ENCODE measurements at regions not wholly inside any gene's neighbourhood (a gene's known extent, or its start where the extent isn't known, plus 50 kb on each side); places are given as distances from the start of the nearest gene placed in this dataset.

GRCh38 chr10:83801983-83802382 lies 337.3 kb upstream of the GHITM start:
- no peaks in the 10 kb centered on the region for H4K20me1 ChIP-seq (ENCODE audit: insufficient read depth)
- no peaks in the 10 kb centered on the region for H3K36me3 ChIP-seq (ENCODE audit: insufficient read depth)
- no peak overlapping the region for H2AFZ ChIP-seq (ENCODE audit: low read depth)
- no peak overlapping the region for H3K27ac ChIP-seq
- no peak for TF ChIP-seq CTCF (conservative IDR thresholded peaks at IDR 0.05; ENCODE audit: low read depth, low read length)
- no peaks in the 10 kb centered on the region for H3K79me2 ChIP-seq (ENCODE audit: insufficient read depth, low read depth)
- H3K9ac ChIP-seq: no peak overlapping the region
- H3K4me1 ChIP-seq (ENCODE audit: low read depth, poor library complexity, severe bottlenecking): no peaks in the 10 kb centered on the region
- no peak overlapping the region for H3K4me3 ChIP-seq (IDR thresholded peaks at IDR 0.05; ENCODE audit: insufficient read depth, low read depth, low read length)
- no peaks in the 10 kb centered on the region for H3K27me3 ChIP-seq (ENCODE audit: insufficient read depth, low read depth)
- no peak overlapping the region for H3K4me2 ChIP-seq

GRCh38 chr10:83806717-83807116 lies 332.6 kb upstream of the GHITM start:
- Histone ChIP-seq H3K27me3 (ENCODE audit: insufficient read depth, low read depth) (no peaks in the 10 kb centered on the region), H3K4me2 (no peak overlapping the region)
- no peak for TF ChIP-seq CTCF (conservative IDR thresholded peaks at IDR 0.05; ENCODE audit: low read depth, low read length)

GRCh38 chr10:83809001-83809400 lies 330.3 kb upstream of the GHITM start:
- H3K36me3 ChIP-seq (ENCODE audit: insufficient read depth): no peaks in the 10 kb centered on the region
- H3K79me2 ChIP-seq (ENCODE audit: insufficient read depth, low read depth): no peaks in the 10 kb centered on the region
- no peak overlapping the region for H3K9ac ChIP-seq
- no peak overlapping the region for H2AFZ ChIP-seq (ENCODE audit: low read depth)
- H3K4me3 ChIP-seq (IDR thresholded peaks at IDR 0.05; ENCODE audit: insufficient read depth, low read depth, low read length): no peak overlapping the region
- H3K4me1 ChIP-seq (ENCODE audit: low read depth, poor library complexity, severe bottlenecking): no peaks in the 10 kb centered on the region
- no peaks in the 10 kb centered on the region for H4K20me1 ChIP-seq (ENCODE audit: insufficient read depth)
- TF ChIP-seq CTCF (conservative IDR thresholded peaks at IDR 0.05; ENCODE audit: low read depth, low read length): no peak
- no peak overlapping the region for H3K4me2 ChIP-seq
- H3K27ac ChIP-seq: no peak overlapping the region
- H3K27me3 ChIP-seq (ENCODE audit: insufficient read depth, low read depth): no peaks in the 10 kb centered on the region

More at GRCh38 chr10:83806717-83807116, 332.6 kb upstream of the GHITM start:
- Histone ChIP-seq H3K36me3 (ENCODE audit: insufficient read depth) (no peaks in the 10 kb centered on the region), H3K27ac (no peak overlapping the region), H4K20me1 (ENCODE audit: insufficient read depth) (no peaks in the 10 kb centered on the region), H3K4me1 (ENCODE audit: low read depth, poor library complexity, severe bottlenecking) (no peaks in the 10 kb centered on the region), H3K9ac (no peak overlapping the region), H3K4me3 (IDR thresholded peaks at IDR 0.05; ENCODE audit: insufficient read depth, low read depth, low read length) (no peak overlapping the region), H3K79me2 (ENCODE audit: insufficient read depth, low read depth) (no peaks in the 10 kb centered on the region), H2AFZ (ENCODE audit: low read depth) (no peak overlapping the region)

- no peaks in the 10 kb centered on the region for H3K4me1 ChIP-seq (ENCODE audit: low read depth, poor library complexity, severe bottlenecking)
- no peaks in the 10 kb centered on the region for H3K27me3 ChIP-seq (ENCODE audit: insufficient read depth, low read depth)
- no peak overlapping the region for H3K4me2 ChIP-seq
- H2AFZ ChIP-seq (ENCODE audit: low read depth): no peak overlapping the region
- H3K4me3 ChIP-seq (IDR thresholded peaks at IDR 0.05; ENCODE audit: insufficient read depth, low read depth, low read length): no peak overlapping the region
- H4K20me1 ChIP-seq (ENCODE audit: insufficient read depth): no peaks in the 10 kb centered on the region
- no peaks in the 10 kb centered on the region for H3K36me3 ChIP-seq (ENCODE audit: insufficient read depth)
- no peak for TF ChIP-seq CTCF (conservative IDR thresholded peaks at IDR 0.05; ENCODE audit: low read depth, low read length)
- no peak overlapping the region for H3K27ac ChIP-seq
- H3K9ac ChIP-seq: no peak overlapping the region
- no peaks in the 10 kb centered on the region for H3K79me2 ChIP-seq (ENCODE audit: insufficient read depth, low read depth)
Observed at GRCh38 chr10:83816942-83817341, 322.4 kb upstream of the GHITM start.

Measured in KMS-11 (cell line).